PC-3 (cell line): ENCODE measurements at regions not wholly inside any gene's neighbourhood (a gene's known extent, or its start where the extent isn't known, plus 50 kb on each side); places are given as distances from the start of the nearest gene placed in this dataset.

Experiments
- ATAC-seq: fragments of 200-7000 bp; cut with Tn5 transposase; 2 replicates; pipeline ENCODE4 v1.9.1; 2020; ENCODE audit warnings: mild to moderate bottlenecking, moderate library complexity
- BruUV-seq: library from RNA; stranded (reverse); fragments of 400-500 nt; replicated peaks from 2 replicates; lab custom pipeline; 2021; lab: Mats Ljungman, UMichigan
- CTCF ChIA-PET: fragments of 300-600 bp; sonication (Branson Sonifier 250); formaldehyde crosslinking; loops from one replicate; lab custom pipeline; 2022; ENCODE audit warnings: antibody characterized with exemption; lab: Charles Lee
- POLR2A ChIA-PET: fragments of 300-600 bp; sonication (Branson Sonifier 250); formaldehyde crosslinking; loops from one replicate; lab custom pipeline; 2022; ENCODE audit warnings: antibody characterized with exemption; ENCODE audit not compliant: unreplicated experiment; lab: Charles Lee
- DNase-seq: peaks from one replicate; pipeline ENCODE4 v3.0.0-alpha.2; 2015
- H2AFZ ChIP-seq: fragments of 300-600 bp; sonication (generic); 2 replicates; pipeline ENCODE4 v1.6.0; 2016; ENCODE audit warnings: antibody characterized with exemption, low read length
- H3F3A ChIP-seq: fragments of 300-600 bp; sonication (generic); one replicate; pipeline ENCODE4 v1.6.0; 2017; ENCODE audit warnings: antibody characterized with exemption, low read length, control low read depth, mild to moderate bottlenecking; ENCODE audit not compliant: unreplicated experiment
- H3K27ac ChIP-seq: fragments of 300-600 bp; sonication (generic); 2 replicates; pipeline ENCODE4 v1.5.1; 2016; ENCODE audit warnings: mild to moderate bottlenecking, low read length
- H3K27me3 ChIP-seq: fragments of 300-600 bp; sonication (generic); 2 replicates; pipeline ENCODE4 v1.6.1; 2016; ENCODE audit warnings: low read length, mixed read lengths
- H3K36me3 ChIP-seq: fragments of 300-600 bp; sonication (generic); 2 replicates; pipeline ENCODE4 v1.6.1; 2016; ENCODE audit warnings: low read depth, mixed run types, low read length, mixed read lengths
- H3K4me1 ChIP-seq: fragments of 300-600 bp; sonication (generic); 2 replicates; pipeline ENCODE4 v1.5.1; 2016; ENCODE audit warnings: low read length; ENCODE audit not compliant: insufficient read depth
- H3K4me2 ChIP-seq: fragments of 300-600 bp; sonication (generic); 2 replicates; pipeline ENCODE4 v1.6.0; 2016; ENCODE audit warnings: low read length
- H3K4me3 ChIP-seq: fragments of 300-600 bp; sonication (generic); 2 replicates; pipeline ENCODE4 v1.5.1; 2016; ENCODE audit warnings: mild to moderate bottlenecking, low read length, mixed read lengths
- H3K79me2 ChIP-seq: fragments of 300-600 bp; sonication (generic); 2 replicates; pipeline ENCODE4 v1.6.1; 2017; ENCODE audit warnings: low read length, mixed read lengths
- H3K9ac ChIP-seq: fragments of 300-600 bp; sonication (generic); 2 replicates; pipeline ENCODE4 v1.6.0; 2016; ENCODE audit warnings: mild to moderate bottlenecking, low read length
- H3K9me2 ChIP-seq: fragments of 300-600 bp; sonication (generic); replicated peaks from 2 replicates; pipeline ENCODE4 v1.6.1; 2016; ENCODE audit warnings: mixed run types, low read length, mixed read lengths
- H3K9me3 ChIP-seq: fragments of 300-600 bp; sonication (generic); 2 replicates; pipeline ENCODE4 v1.6.1; 2016; ENCODE audit warnings: low read length, mixed read lengths
- H4K20me1 ChIP-seq: fragments of 300-600 bp; sonication (generic); 2 replicates; pipeline ENCODE4 v1.6.1; 2016; ENCODE audit warnings: low read length, mixed read lengths
- EZH2 ChIP-seq: fragments of 300-600 bp; sonication (generic); IDR thresholded peaks from one replicate; pipeline ENCODE4 v1.6.1; 2017; ENCODE audit warnings: antibody characterized with exemption, mild to moderate bottlenecking, low read length; ENCODE audit not compliant: unreplicated experiment
- EZH2phosphoT487 ChIP-seq: fragments of 300-600 bp; sonication (generic); IDR thresholded peaks from 2 replicates; pipeline ENCODE4 v1.6.1; 2018; ENCODE audit warnings: mild to moderate bottlenecking, antibody characterized with exemption, low read length, borderline replicate concordance
- intact Hi-C: fragments of 100-400 bp; cut with micrococcal nuclease; formaldehyde crosslinking; loops from 2 replicates; pipeline ENCODE4 v1.9.0; 2023
- TF ChIP-seq, protein P1 (sequence below): fragments of 300-600 bp; sonication (generic); conservative IDR thresholded peaks from 2 replicates; pipeline ENCODE4 v1.5.1; 2017; ENCODE audit warnings: antibody characterized with exemption, low read depth, mild to moderate bottlenecking, low read length

DNA sequence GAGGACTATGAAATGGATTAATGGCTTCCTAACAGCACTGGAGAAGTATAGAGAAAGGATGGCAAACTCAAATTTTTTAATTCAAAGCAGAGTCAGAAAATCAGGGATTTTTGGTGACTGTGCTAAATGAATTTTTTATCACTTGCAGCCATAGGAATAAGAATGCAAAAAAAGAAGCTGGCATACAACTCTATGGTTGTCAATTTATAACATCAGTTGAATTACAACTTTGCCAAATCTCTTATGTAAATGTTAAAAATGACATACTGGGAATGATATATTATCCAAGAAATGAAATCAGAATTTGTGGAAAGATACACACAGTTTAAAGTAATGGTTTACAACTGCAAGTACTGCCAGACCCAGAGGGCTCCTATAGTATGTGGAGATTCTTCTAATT is 106.5 kb downstream of the HTR1B start:
- ATAC-seq (no peak), DNase-seq (no peak)
- Histone ChIP-seq H4K20me1 (no peaks in the 10 kb centered on the region), H3K4me1 (no peaks in the 10 kb centered on the region), H3K9me3 (no peaks in the 10 kb centered on the region), H3F3A (no peaks in the 10 kb centered on the region), H3K36me3 (no peaks in the 10 kb centered on the region), H3K4me3 (no peak overlapping the region), H3K79me2 (no peaks in the 10 kb centered on the region), H3K27me3 (no peaks in the 10 kb centered on the region), H3K4me2 (no peak overlapping the region), H2AFZ (no peak overlapping the region), H3K9ac (no peak overlapping the region), H3K27ac (no peak overlapping the region), H3K9me2 (no peaks in the 10 kb centered on the region)
- BruUV-seq, result no TSS peak
- TF ChIP-seq EZH2phosphoT487 (no peak), EZH2 (no peak)
- TF ChIP-seq, protein P1, sequence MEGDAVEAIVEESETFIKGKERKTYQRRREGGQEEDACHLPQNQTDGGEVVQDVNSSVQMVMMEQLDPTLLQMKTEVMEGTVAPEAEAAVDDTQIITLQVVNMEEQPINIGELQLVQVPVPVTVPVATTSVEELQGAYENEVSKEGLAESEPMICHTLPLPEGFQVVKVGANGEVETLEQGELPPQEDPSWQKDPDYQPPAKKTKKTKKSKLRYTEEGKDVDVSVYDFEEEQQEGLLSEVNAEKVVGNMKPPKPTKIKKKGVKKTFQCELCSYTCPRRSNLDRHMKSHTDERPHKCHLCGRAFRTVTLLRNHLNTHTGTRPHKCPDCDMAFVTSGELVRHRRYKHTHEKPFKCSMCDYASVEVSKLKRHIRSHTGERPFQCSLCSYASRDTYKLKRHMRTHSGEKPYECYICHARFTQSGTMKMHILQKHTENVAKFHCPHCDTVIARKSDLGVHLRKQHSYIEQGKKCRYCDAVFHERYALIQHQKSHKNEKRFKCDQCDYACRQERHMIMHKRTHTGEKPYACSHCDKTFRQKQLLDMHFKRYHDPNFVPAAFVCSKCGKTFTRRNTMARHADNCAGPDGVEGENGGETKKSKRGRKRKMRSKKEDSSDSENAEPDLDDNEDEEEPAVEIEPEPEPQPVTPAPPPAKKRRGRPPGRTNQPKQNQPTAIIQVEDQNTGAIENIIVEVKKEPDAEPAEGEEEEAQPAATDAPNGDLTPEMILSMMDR, result no peak
- ChIA-PET CTCF (no interaction called here), POLR2A (no interaction called here)
- intact Hi-C loops, result no loop called here

DNA sequence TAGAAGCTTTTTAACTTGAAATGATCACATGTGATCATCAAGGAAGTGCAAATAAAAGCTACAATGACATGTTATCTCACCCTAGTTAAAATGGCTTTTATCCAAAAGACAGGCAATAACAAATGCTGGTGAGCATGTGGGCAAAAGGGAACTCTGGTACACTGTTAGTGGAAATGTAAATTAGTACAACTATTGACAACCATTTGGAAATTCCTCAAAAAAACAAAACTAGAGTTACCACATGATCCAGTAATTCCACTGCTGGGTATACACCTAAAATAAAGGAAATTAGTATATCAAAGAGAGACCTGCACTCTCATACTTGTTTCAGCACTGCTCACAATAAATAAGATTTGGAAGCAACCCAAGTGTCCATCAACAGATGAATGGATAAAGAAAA is 108.7 kb downstream of the HTR1B start:
- intact Hi-C loops, result no loop called here
- no TSS peak for BruUV-seq
- no peak for ATAC-seq
- Histone ChIP-seq H3K9me3 (no peaks in the 10 kb centered on the region), H3K9ac (no peak overlapping the region), H3K9me2 (no peaks in the 10 kb centered on the region), H3K27me3 (no peaks in the 10 kb centered on the region), H3K27ac (no peak overlapping the region), H3K36me3 (no peaks in the 10 kb centered on the region), H4K20me1 (no peaks in the 10 kb centered on the region), H3K4me1 (no peaks in the 10 kb centered on the region), H3K79me2 (no peaks in the 10 kb centered on the region), H3K4me2 (no peak overlapping the region), H3K4me3 (no peak overlapping the region), H3F3A (no peaks in the 10 kb centered on the region), H2AFZ (no peak overlapping the region)
- TF ChIP-seq, protein P1, result no peak
- no peak for TF ChIP-seq EZH2phosphoT487
- no peak for TF ChIP-seq EZH2
- POLR2A ChIA-PET, result no interaction called here
- CTCF ChIA-PET, result no interaction called here
- DNase-seq, result no peak

DNA sequence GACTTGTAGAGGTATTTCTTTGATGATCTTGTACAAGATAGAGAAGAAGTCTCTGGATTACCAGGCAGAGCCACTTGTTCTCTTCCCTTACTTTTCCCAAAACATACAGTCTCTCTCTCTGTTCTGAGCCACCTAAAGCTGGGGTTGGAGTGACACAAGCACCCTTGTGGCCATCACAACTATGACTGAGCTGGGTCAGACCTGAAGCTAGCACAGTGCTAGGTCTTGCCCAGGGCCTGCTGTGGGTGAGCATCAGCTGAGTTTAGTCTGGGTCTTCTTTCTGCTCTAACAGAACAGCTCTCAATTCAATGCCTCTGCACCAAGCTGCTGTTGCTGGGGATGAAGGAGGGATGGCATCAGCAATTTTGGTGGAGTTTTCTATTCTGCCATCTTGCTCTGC is 110.2 kb downstream of the HTR1B start:
- DNase-seq (no peak), ATAC-seq (no peak)
- intact Hi-C loops, result no loop called here
- Histone ChIP-seq H3K9me3 (no peaks in the 10 kb centered on the region), H3K9ac (no peak overlapping the region), H3K27ac (no peak overlapping the region), H3F3A (no peaks in the 10 kb centered on the region), H3K4me1 (no peaks in the 10 kb centered on the region), H3K4me3 (no peak overlapping the region), H3K4me2 (no peak overlapping the region), H3K27me3 (no peaks in the 10 kb centered on the region), H3K36me3 (no peaks in the 10 kb centered on the region), H3K79me2 (no peaks in the 10 kb centered on the region), H2AFZ (no peak overlapping the region), H3K9me2 (no peaks in the 10 kb centered on the region), H4K20me1 (no peaks in the 10 kb centered on the region)
- TF ChIP-seq, protein P1, result no peak
- TF ChIP-seq EZH2phosphoT487 (no peak), EZH2 (no peak)
- POLR2A ChIA-PET, result no interaction called here
- CTCF ChIA-PET, result no interaction called here
- BruUV-seq, result no TSS peak
